IMR-90 (cell line): ENCODE measurements at regions not wholly inside any gene's neighbourhood (a gene's known extent, or its start where the extent isn't known, plus 50 kb on each side); places are given as distances from the start of the nearest gene placed in this dataset.

Source experiments
- CEBPB ChIP-seq: IDR thresholded peaks from 2 replicates; pipeline ENCODE4 v1.6.1; 2012; ENCODE audit warnings: low read depth, low read length, improper control_type of control experiment
- CHD1 ChIP-seq: IDR thresholded peaks from 2 replicates; pipeline ENCODE4 v1.6.1; 2012; ENCODE audit warnings: low read depth, low read length, improper control_type of control experiment
- CTCF ChIP-seq: conservative IDR thresholded peaks from 2 replicates; pipeline ENCODE4 v1.5.1; 2012; ENCODE audit warnings: mild to moderate bottlenecking, low read depth, low read length, improper control_type of control experiment
- MAFK ChIP-seq: IDR thresholded peaks from 2 replicates; pipeline ENCODE4 v1.6.1; 2012; ENCODE audit warnings: low read depth, low read length, improper control_type of control experiment
- POLR2A ChIP-seq: IDR thresholded peaks from 2 replicates; pipeline ENCODE4 v1.6.1; 2012; ENCODE audit warnings: mild to moderate bottlenecking, low read depth, low read length
- RCOR1 ChIP-seq: IDR thresholded peaks from 2 replicates; pipeline ENCODE4 v1.6.1; 2012; ENCODE audit warnings: mild to moderate bottlenecking, low read length, improper control_type of control experiment; ENCODE audit not compliant: insufficient replicate concordance
- RFX5 ChIP-seq: IDR thresholded peaks from 2 replicates; pipeline ENCODE4 v1.8.0; 2012; ENCODE audit warnings: low read depth, mild to moderate bottlenecking, low read length, moderate library complexity
- SMC3 ChIP-seq: fragments of 150-350 bp; IDR thresholded peaks from 2 replicates; pipeline ENCODE4 v1.6.1; 2016; ENCODE audit warnings: low read depth, mild to moderate bottlenecking, antibody characterized with exemption, low read length, moderate library complexity
- TF ChIP-seq, protein P1 (sequence below): fragments of 150-350 bp; IDR thresholded peaks from 2 replicates; pipeline ENCODE4 v1.6.1; 2017; ENCODE audit warnings: mild to moderate bottlenecking, antibody characterized with exemption, low read length, low read depth

- TF ChIP-seq CTCF: no peak
- TF ChIP-seq CEBPB: no peak
- TF ChIP-seq RFX5: no peak
- no peak for TF ChIP-seq POLR2A
- no peak for TF ChIP-seq CHD1
- TF ChIP-seq, protein P1, sequence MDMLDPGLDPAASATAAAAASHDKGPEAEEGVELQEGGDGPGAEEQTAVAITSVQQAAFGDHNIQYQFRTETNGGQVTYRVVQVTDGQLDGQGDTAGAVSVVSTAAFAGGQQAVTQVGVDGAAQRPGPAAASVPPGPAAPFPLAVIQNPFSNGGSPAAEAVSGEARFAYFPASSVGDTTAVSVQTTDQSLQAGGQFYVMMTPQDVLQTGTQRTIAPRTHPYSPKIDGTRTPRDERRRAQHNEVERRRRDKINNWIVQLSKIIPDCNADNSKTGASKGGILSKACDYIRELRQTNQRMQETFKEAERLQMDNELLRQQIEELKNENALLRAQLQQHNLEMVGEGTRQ: no peak
- TF ChIP-seq RCOR1: no peak
- no peak for TF ChIP-seq SMC3
- no peak for TF ChIP-seq MAFK
Observed at GRCh38 chr3:82259994-82260393, 498.5 kb upstream of the GBE1 start.
